ENCODE measurements at regions not wholly inside any gene's neighbourhood (a gene's known extent, or its start where the extent isn't known, plus 50 kb on each side); places are given as distances from the start of the nearest gene placed in this dataset.

DNA sequence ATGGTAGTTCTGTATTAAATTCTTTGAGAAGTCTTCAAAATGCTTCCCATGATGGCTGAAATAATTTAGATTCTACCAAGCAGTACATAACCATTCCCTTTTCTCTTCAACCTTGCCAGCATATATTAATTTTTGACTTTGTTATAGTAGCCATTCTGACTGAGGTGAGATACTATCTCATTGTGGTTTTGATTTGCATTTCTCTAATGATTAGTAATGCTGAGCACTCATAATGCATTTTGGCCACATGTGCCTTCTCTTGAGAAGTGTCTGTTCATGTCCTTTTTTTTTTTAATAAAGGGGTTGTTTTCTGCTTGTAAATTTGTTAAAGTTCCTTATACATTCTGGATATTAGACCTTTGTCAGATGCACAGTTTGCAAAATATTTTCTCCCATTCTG lies 173.9 kb downstream of the CALCRL start:
- intact Hi-C loops (cut with DNase I): no loop called here
- no peak overlapping the region for H3K27ac ChIP-seq
- ATAC-seq: no peak

DNA sequence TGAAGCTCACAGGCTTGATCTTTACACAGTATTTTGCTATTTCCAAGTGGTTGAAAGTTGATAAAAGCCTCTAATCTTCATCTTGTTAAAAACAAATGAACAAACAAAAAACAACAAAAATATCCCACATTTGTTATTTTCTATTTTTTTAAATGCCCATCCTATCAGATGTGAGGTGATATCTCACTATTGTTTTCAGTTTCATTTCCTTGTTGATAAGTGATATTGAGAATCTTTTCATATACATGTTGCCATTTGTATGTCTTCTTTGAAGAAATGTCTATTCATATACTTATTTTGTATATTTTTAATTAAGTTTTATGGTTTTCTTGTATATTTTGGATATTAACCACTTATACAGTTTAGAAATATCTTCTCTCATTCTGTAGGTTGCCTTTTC lies 175.8 kb downstream of the CALCRL start:
- Histone ChIP-seq H3K36me3 (no peaks in the 10 kb centered on the region), H3K4me3 (no peak overlapping the region), H3K9me3 (peaks cover 0 to 12% (median 0%) of the 10 kb centered on the region in 11 donors), H3K4me1 (no peaks in the 10 kb centered on the region), H3K27ac (no peak overlapping the region), H3K27me3 (no peaks in the 10 kb centered on the region)
- ATAC-seq: no peak
- intact Hi-C loops (cut with DNase I): no loop called here
- TF ChIP-seq, protein P1, sequence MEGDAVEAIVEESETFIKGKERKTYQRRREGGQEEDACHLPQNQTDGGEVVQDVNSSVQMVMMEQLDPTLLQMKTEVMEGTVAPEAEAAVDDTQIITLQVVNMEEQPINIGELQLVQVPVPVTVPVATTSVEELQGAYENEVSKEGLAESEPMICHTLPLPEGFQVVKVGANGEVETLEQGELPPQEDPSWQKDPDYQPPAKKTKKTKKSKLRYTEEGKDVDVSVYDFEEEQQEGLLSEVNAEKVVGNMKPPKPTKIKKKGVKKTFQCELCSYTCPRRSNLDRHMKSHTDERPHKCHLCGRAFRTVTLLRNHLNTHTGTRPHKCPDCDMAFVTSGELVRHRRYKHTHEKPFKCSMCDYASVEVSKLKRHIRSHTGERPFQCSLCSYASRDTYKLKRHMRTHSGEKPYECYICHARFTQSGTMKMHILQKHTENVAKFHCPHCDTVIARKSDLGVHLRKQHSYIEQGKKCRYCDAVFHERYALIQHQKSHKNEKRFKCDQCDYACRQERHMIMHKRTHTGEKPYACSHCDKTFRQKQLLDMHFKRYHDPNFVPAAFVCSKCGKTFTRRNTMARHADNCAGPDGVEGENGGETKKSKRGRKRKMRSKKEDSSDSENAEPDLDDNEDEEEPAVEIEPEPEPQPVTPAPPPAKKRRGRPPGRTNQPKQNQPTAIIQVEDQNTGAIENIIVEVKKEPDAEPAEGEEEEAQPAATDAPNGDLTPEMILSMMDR (IDR thresholded peaks at IDR 0.05): no peak
- DNase-seq: no peak

More for the DNA sequence above, 173.9 kb downstream of the CALCRL start:
- no peak for DNase-seq
- Histone ChIP-seq H3K27me3 (no peaks in the 10 kb centered on the region), H3K36me3 (no peaks in the 10 kb centered on the region), H3K4me1 (no peaks in the 10 kb centered on the region), H3K4me3 (no peak overlapping the region), H3K9me3 (peaks cover 0 to 16% (median 2%) of the 10 kb centered on the region in 11 donors)
- TF ChIP-seq, protein P1 (IDR thresholded peaks at IDR 0.05): no peak

DNA sequence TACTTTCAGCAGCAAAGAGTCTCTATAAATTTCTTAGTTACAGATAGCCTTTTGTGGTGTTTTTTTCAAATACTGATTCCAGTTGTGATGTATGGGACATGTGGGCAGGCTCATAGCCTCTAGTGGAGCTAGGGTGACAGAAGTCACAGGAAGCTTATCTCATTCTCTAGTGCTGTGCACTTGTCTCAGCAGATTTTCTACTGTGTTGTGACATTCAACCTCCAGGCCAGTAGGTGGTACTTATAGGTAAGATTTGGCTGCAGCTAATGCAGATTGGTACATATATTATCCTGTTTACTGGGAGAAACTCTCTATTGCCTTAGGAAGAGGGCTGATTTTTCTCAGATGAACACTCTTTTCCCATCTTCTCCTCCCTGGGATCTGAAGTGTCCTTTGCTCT lies 176.2 kb downstream of the CALCRL start:
- TF ChIP-seq, protein P1 (IDR thresholded peaks at IDR 0.05): no peak
- Histone ChIP-seq H3K36me3 (no peaks in the 10 kb centered on the region), H3K4me3 (no peak overlapping the region), H3K27ac (no peak overlapping the region), H3K27me3 (no peaks in the 10 kb centered on the region), H3K9me3 (peaks cover 0 to 12% (median 0%) of the 10 kb centered on the region in 11 donors), H3K4me1 (no peaks in the 10 kb centered on the region)
- DNase-seq (no peak), ATAC-seq (no peak)
- intact Hi-C loops (cut with DNase I): no loop called here

DNA sequence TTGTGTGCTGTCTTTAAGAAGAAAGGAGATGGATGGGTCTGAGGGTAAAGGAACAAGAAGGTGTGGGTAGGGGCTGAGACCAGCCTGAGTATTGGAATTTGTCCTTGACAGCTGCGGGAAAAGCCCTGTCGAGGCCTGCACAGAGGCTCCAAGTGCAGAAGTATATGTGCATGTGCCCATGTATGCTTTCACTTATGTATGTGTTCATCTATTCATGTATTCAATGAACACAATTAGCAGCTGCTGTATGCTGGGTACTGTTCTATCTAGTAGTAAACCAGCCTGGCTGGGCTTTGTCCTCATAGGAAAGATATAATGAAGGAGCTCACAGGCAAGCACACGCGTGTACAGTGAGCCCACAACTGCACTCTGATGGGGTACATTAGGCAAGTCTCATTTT lies 181.4 kb downstream of the CALCRL start:
- H3K27me3 ChIP-seq: no peaks in the 10 kb centered on the region
- intact Hi-C loops (cut with DNase I): loop anchor here in 1 of 10 donors (10.0 kb wide), 1 partner anchor 102 kb away; no protein-coding TSS in a partner anchor
- DNase-seq (no peak), ATAC-seq (no peak)
- H3K4me3 ChIP-seq: no peak overlapping the region
- TF ChIP-seq, protein P1 (IDR thresholded peaks at IDR 0.05): no peak
- peaks cover 0 to 8% (median 0%) of the 10 kb centered on the region in 9 donors for H3K4me1 ChIP-seq
- H3K36me3 ChIP-seq: no peaks in the 10 kb centered on the region
- 71 to 72% methylated on average over 4 of the region's 4 CpGs for WGBS, 2 donors
- no peak overlapping the region for H3K27ac ChIP-seq
- peaks cover 0 to 8% (median 0%) of the 10 kb centered on the region in 11 donors for H3K9me3 ChIP-seq
